GM18861 (cell line): ENCODE measurements at regions not wholly inside any gene's neighbourhood (a gene's known extent, or its start where the extent isn't known, plus 50 kb on each side); places are given as distances from the start of the nearest gene placed in this dataset.
A peak's percentile ranks its signal among the peaks of the same experiment; 100 is the strongest.

Experiments used
- ATAC-seq: cut with Tn5 transposase; IDR thresholded peaks from one replicate; pipeline ENCODE4 v1.9.1; 2021; ENCODE audit not compliant: unreplicated experiment

DNA sequence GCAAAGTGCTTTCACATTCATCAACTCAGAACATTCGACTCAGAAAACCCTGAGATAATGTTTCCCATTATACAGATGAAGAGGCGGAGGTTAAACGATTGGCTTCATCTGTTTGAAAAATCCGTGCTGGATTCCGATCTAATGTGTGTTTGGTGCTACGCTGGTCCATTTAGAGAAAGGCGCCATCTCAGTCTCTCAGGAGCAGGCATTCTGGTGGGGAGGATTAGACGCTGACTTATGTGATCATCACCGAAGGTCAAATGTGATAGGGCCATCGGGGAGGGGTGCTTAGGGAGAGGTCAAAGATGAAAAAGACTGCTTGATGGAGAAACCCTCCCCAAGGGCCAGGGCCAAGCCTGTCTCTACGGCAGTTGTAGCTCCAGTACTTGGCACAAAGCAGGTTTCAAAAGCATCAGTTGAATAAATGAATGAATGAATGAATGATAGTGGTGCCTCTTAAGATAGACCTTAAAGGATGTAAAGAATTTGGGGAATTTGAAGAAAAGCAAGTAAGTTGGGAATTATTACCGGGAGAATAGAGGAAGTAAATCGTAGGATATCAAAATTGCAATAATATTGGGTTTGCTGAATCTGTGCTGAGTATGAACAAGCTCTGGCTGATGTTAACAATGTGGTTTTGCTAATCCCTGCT, 160.6 kb upstream of the SHB start:
- ATAC-seq: no peak

DNA sequence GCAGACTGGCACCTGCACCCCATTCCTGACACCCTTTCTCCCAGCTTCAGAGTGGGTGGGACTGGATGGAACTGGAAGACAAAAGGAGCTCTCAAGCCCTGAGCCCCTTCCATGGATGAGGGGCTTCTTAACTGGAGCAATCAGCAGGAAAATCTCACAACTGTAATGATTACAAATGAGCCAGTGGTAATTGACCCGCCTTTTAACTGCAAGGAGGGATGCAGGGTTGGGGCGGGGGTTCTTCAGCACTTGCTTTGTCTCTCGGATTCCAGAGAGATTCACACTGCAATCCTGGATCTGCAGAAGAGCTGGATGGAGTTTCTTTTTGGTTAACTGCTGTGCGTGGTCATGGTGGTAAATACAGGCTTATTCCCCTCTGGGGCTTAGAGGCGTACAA, 160.1 kb upstream of the SHB start:
- ATAC-seq: no peak

- ATAC-seq: no peak
Measured at GRCh38 chr9:38228331-38229103, 159.5 kb upstream of the SHB start.

DNA sequence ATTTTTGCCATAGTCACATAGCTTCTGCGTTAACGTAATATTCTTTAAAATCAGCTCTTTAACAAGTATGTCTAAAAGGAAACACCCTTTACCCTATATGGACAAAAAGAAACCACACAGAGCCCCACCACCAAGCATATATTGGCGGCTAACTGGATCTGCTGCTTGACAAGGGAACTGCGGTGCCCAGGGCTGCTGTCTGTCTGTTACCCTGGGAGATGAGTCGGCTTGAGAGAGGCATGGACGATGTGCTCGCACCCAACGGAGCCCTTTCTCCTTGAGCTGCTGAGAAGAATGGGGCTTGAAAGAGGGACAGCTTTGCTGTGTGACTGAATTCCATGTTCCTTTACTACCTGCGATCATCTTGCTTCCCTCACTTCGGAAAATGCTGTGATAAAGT, 158.6 kb upstream of the SHB start:
- ATAC-seq: peak; percentile 13

- ATAC-seq: peak; percentile 81
Measured at GRCh38 chr9:38227061-38227540, 158.1 kb upstream of the SHB start.

- ATAC-seq: no peak
Measured at GRCh38 chr9:38226491-38226951, 157.5 kb upstream of the SHB start.

- ATAC-seq: no peak
Measured at GRCh38 chr9:38224941-38225340, 155.9 kb upstream of the SHB start.

DNA sequence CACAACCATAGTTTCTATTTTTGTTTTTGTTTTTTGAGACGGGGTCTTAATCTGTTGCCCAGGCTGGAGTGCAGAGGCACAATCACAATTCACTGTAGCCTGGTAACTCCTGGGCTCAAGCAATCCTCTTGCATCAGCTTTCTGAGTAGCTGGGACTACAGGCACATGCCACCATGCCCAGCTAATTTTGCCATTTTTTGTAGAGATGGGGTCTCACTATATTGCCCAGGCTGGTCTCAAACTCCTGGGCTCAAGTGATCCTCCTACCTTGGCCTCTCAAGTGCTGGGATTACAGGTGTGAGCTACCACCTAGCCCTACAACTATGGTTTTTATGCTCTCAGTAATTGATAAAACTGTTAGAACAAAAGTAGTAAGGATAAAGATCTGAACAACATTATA, 147.5 kb upstream of the SHB start:
- no peak for ATAC-seq

- no peak for ATAC-seq
Measured at GRCh38 chr9:38215465-38215864, 146.4 kb upstream of the SHB start.

DNA sequence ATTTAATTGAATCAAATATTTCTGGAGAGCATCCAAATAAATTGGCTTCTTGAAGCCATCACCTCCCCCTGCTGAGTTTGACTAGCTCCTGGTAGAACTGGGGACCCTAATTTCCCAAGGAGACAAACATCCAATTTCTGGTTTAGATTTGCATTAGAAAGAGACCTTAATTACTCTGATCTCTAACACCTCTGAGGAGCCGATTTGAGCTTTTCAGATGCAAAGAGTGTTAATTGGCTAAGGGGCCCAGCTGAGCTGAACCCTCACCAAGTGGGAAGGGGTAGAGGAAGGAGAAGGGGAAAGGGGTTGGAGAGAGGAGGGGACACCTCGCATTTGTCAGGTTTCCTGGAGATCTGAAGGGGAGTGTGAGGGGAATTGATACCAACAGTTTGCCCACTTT, 145.4 kb upstream of the SHB start:
- ATAC-seq: no peak

- no peak for ATAC-seq
Measured at GRCh38 chr9:38213631-38214299, 144.7 kb upstream of the SHB start.

- no peak for ATAC-seq
Measured at GRCh38 chr9:38212016-38212415, 143.0 kb upstream of the SHB start.

DNA sequence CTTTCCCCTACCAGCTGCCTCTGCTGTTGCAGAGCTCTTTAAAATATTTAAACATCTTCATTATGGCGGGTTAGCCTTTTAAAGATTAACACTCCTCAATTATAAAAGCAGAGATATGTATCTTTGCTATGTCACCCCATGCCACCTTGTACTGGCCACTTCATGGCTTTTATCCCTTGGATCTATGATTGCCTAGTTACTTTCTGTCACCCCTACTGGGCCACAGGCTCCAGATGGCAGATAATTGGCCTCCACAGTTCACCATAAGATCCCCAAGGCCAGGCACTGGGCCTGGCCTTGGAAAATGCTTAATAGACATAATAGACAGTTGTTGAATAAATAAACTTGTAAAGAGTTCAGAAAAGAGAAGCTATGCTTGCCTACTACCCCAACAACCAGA, 142.0 kb upstream of the SHB start:
- no peak for ATAC-seq

- ATAC-seq: no peak
Measured at GRCh38 chr9:38208206-38208901, 139.3 kb upstream of the SHB start.

DNA sequence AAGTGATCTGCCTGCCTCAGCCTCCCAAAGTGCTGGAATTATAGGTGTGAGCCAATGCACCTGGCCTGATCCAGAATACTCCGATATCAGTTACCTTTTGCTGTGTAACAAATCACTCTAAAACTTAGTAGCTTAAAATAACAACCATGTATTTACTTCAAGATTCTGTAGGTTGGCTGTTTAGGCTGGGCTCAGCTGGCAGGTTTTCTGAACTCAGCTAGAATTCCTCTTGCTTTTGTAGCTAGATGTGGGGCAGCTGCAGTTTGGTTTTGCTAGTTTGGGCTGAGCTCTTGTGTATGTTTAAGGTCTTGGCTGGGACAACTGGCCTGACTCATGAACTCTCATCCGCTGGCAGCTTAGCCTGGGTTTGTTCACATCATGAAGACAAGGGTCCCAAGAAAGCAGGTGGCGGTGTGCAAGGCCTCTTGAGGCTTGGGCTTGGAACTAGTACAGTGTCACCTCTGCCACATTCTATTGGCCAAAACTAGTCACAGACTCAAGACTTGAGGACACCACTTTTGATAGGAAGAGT, 138.3 kb upstream of the SHB start:
- no peak for ATAC-seq

DNA sequence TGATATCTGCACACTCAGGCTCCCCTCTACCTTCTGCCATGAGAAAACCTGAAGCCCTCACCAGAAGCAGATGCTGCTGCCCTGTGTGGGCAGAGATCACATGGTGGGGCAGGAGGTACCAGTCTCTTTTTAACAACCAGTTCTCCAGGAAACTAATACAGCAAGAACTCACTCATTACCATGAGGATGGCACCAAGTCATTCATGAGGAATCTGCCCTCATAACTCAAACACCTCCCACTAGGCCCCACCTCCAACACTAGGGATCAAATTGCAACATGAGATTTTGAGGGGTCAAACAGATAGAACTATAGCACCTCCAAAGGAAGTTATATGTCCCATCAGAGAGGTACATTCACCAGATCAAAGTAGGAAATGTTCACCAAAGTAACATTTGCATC, 136.3 kb upstream of the SHB start:
- no peak for ATAC-seq

GRCh38 chr9:38202336-38202938, 133.4 kb upstream of the SHB start:
- ATAC-seq: no peak

DNA sequence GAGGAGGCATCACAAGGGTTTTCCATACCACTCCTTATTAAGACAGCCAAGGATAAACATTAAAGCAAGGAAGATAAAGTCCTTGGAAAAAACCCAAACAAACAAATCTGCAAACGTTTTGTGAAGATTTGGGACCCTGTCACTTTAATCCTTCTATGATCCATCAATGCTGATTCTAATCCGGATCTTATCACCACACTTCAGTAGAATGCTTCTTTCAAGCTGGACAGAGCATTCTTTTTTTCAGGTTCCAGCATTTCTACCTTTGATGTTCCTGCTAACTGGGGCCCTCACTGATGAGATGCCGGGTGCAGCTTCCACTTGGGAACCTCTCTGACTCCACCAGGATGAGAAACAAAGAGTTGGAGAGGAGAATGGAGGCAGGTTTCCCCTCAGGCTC, 132.8 kb upstream of the SHB start:
- ATAC-seq: no peak

- no peak for ATAC-seq
Measured at GRCh38 chr9:38200431-38200830, 131.4 kb upstream of the SHB start.

GRCh38 chr9:38198140-38198539, 129.1 kb upstream of the SHB start:
- no peak for ATAC-seq

DNA sequence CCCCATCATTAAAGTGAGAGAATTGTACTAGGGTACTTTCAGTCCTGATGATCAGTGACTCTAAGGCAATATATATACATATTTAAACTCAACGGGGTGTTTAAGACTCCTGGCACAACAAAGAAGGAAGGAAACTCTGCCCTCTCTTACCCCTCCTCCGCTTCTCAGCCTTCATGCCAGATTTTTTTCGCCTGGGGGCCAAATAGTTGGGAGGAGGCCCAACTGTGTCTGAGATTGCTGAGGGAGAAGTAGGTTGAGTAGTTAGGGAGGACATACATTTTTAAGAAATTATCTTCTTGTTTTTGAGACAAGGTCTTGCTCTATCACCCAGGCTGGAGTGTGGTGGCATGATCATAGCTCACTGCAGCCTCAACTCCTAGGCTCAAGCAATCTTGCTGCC, 127.7 kb upstream of the SHB start:
- ATAC-seq: no peak
